ENCODE measurements at regions not wholly inside any gene's neighbourhood (a gene's known extent, or its start where the extent isn't known, plus 50 kb on each side); places are given as distances from the start of the nearest gene placed in this dataset.

DNA sequence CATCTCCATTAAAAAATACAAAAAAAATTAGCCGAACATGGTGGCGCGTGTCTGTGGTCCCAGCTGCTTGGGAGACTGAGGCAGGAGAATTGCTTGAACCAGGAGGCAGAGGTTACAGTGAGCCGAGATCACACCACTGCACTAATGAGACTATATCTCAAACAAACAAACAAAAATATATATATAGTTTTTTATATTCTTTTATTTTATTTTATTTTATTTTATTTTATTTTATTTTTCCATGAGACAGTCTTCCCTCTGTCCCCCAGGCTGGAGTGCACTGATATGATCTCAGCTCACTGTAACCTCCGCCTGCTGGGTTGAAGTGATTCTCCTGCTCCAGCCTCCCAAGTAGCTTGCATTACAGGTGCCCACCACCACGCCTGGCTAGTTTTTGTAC, 79.5 kb downstream of the IRF2BPL start:
- DNase-seq = no peak

- DNase-seq = no peak
These were observed 80.1 kb downstream of the IRF2BPL start for GRCh38 chr14:76948213-76948947.

GRCh38 chr14:76947838-76948184, 80.7 kb downstream of the IRF2BPL start:
- no peak for DNase-seq

- peak; percentile 79 to 84 for DNase-seq
These were observed 81.2 kb downstream of the IRF2BPL start for GRCh38 chr14:76947078-76947837.

DNA sequence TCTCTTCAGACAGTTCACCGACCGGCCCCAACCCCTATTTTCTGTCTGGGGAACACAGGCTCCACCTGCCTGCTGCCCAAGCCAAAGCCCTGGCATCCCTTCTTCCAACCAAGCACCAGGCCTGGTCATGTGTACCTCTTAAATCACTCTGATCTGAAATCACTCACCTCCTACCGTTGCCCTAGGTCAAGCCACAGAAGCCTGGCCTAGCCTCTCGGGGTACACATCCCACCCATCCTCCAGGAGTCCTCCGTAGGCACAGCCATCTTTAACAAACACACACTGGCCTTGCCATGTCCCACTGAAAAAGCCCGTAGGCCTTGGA, 81.8 kb downstream of the IRF2BPL start:
- DNase-seq = no peak

- DNase-seq = no peak
These were observed 85.4 kb downstream of the IRF2BPL start for GRCh38 chr14:76943072-76943471.

DNA sequence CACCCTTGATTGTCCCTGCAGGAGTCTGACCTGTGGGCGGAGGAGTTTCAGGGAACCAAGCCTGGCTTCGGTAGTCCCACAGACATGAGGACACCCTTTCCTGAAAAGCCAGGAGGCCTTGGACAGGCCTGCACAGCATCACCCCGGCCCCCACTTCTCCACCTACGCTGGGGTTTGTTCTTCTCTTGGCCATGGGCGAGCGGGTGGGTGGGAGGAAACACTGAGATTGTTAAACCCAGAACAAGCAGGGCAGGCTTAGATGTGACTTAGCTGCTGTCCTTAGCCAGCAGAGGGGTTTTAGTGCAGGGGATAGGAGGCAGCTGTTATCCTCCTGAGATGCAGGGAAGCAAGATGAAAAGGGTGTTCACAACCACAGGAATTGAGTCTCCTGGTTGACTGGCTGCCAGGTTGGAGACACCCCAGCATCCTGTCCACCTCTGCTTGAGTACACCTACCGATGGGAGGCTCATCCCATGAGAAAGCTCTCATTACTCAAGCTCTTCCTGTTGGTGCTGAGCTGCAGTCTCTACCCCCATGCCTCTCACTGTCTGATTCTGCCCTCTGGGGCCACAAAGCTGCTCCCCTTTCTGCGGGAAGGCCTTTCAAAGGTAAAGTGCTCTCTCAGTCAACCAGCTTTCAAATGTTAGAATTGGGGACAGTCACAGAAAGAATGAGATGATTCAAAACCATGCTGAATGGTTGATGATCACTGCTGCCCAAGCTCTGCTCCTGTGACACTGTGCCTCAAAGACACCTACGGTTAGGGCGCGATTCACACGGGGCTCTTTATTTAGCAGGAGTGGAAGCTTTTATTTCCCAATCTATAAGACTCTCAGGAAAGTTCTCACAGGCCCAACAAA, 86.3 kb downstream of the IRF2BPL start:
- DNase-seq = no peak

GRCh38 chr14:76941544-76941943, 87.0 kb downstream of the IRF2BPL start:
- no peak for DNase-seq

DNA sequence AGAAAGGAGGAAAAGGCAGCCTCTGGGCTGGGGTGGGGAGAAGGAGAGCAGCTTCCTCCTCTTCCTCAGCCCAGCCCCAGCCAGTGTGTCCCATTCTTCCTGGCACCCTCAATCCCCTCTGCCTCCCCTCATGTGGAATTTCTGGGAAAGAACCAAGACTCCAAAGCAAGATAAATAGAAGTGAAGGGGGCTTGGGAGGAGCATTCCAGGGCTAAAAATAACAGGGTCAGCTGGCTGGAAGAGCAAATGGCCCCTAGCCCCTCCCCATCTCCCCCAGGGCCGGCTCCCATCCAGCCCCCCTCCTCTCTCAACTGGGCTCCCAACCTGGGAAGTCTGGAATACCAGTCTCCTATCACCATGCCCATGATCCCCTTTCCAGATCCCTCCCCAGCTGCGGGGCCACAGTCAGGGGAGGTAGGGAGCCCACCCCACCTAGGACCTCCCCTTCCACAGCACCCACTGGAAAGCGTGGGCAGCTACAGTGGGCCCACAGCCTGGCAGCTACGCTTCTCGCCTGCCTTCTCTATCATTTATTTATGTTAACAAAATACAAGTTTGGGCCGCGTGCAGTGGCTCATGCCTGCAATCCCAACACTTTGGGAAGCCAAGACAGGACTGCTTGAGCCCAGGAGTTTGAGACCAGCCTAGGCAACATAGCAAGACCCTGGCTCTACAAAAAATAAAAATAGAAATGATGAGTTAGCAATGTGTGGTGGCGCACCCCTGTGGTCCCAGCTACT, 88.3 kb downstream of the IRF2BPL start:
- DNase-seq = no peak

DNA sequence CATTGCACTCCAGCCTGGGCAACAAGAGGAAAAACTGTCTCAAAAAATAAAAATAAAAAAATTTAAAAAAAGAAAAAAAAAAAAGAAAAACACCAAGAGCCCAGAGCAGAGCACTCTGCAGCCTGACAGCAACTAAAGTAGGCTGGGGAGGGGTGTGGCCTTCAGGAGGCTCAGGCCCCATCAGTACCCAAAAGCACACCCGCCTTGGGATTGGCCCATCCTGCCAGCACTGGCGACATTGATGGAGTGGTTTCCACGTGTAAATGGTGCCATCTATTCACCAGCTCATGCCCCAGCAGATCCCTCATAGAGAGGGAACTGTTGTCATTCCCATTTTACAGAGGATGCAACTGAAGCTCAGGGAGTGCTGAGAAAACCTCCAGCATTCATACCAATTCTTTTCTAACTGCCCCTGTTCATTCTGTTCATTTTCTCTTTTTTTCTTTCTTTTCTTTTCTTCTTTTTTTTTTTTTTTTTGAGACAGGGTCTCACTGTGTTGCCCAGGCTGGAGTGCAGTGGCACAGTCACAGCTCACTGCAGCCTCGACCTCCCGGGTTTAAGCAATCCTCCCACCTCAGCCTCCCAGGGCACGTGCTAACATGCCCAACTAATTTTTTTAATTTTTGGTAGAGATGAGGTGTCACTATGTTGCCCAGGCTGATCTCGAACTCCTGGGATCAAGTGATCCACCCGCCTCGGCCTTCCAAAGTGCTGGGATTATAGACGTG, 89.3 kb downstream of the IRF2BPL start:
- DNase-seq = no peak

GRCh38 chr14:76938092-76938500, 90.4 kb downstream of the IRF2BPL start:
- DNase-seq = no peak

- no peak for DNase-seq
These were observed 91.1 kb downstream of the IRF2BPL start for GRCh38 chr14:76937181-76938091.

DNA sequence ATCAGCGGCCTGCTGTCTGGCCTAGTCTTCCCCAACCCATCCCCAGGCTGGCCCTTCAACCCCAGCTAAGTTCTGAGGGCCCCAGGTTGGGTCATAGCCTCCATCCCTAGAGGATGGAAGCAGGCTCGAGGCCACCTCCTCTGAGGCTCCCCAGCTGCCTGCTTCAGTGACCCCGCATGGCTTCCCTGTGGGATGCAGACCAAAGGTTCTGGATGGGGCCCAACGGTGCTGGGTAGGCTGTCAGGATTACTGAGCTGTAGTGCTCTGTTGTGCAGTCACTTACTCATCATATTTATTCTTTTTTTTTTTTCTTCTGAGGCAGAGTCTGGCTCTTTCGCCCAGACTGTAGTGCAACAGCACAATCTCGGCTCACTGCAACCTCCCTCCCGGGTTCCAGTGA, 92.0 kb downstream of the IRF2BPL start:
- DNase-seq = no peak

DNA sequence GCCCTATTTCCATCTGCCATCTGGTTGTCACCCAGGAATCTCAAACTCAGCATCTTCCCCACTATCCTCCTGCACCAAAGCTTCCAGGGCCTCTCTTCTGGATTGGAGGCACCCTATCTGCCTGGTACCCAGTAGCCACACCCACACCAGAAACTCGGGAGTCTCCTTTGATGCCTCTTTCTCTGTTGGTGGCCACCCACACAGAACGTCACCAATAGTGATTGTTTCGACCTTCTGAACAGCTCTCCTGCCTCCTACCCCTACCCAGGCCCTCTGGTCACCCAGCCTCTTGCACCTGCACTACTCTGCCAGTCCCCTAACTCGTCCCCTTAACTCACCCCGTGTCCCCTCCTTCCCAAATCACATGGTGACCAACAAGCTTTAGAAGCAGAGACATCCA, 95.0 kb downstream of the IRF2BPL start:
- no peak for DNase-seq

GRCh38 chr14:76931631-76932402, 96.7 kb downstream of the IRF2BPL start:
- no peak for DNase-seq

DNA sequence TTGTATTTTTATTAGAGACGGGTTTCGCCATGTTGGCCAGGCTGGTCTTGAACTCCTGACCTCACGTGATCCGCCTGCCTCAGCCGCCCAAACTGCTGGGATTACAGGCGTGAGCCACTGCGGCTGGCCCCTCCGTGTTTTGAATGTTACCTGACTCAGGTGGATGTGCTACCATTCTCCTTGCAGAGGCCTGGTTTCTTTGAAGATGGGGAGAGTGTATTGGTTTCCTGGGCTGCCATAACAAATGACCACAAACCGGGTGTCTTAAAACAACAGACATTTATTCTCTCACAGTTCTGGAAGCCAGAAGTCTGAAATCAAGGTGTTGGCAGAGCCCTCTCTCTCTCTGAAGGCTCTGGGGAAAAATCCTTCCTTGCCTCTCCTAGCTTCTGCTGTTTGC, 98.0 kb downstream of the IRF2BPL start:
- DNase-seq = no peak

DNA sequence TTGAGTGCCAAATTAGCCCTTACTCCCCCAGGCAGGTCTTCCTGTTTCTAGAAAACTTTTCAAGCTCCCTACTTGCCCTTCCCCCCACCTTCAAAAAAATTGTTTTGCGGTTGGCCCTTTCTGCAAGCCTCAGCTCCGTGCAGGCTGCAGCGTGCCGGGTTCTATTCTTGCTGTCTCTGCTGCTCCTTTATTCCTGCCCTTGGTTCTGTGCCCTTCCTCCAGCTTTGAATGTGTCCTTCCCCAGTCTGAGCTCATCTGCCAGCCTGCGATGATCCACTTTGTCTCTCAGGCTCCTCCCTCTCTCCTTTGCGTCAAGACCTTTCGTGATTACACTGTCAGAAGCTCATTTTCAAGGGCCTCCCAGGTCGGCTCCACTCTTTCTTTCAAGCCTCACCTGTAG, 98.6 kb downstream of the IRF2BPL start:
- DNase-seq = peak; percentile 40 to 49

DNA sequence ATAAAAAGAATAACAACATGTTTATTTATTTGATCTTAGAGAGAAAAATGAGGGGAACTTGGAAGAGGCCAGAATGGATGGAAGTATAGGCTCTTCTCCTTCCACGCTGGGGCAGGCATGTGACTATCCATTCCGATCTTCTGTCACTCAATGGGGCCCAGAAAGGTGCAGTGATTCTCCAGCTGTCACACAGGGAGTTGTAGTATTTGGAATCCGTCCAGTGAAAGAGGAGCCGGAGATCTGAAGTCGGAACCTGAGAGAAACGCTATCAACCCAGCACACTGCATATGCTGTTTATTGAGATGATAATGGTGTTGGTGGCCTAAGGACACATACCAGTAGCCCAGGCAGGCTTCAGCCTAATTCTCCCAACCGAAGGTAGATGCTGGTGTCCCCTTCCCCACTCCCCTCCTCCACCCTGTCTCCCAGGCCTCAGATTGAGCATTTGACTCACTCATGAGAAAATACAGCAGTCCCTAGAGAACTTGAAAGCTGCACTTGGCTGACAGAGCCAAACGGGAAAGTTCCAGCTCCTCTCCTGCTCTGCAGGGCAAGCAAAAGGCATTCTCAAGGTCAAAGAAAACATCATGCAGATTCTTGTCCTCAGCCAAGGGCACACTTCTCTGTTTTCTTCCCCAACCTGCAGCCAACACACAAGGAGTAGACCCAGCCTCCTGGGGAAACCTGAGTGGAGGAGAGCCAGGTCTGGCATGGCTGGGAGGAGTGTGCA, 100.4 kb downstream of the IRF2BPL start:
- no peak for DNase-seq

DNA sequence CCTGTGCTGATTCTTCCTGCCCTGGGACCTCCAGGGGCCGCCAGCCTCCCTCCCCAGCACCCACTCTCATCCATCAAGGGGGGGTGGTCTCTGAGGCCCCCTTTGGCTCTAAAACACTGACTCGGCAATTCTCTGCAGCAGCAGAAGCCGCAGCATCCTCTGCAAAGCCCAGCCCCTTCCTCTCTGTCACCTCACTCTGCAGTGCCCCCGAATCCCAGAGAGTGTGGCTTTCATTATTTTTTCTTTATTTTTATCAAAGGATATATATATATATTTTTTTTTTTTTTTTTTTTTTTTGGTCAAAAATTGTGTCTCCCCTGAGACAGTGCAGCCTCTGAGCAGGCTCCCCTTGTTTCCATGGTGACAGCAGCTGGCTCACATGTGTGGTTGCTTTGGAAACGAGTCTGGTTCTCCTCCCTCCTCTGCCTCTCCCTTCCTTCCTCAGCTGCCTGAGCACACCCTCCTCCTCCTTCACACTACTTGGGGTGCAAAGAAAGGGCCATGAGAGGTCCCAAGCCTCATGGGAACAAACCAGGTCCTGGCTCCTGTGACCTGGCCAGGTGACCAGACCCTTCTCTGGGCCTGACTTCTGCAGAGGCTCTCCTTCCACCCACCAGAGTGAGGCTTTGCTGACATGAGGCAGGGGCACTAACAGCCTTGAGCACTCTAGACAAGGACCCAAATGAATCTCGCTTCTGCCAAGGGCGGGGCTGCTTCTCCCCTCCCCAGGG, 100.5 kb downstream of the LRRC74A start:
- peak; percentile 41 to 61 for DNase-seq
